Fibroblast of villous mesenchyme (primary cell): ENCODE measurements at regions not wholly inside any gene's neighbourhood (a gene's known extent, or its start where the extent isn't known, plus 50 kb on each side); places are given as distances from the start of the nearest gene placed in this dataset.

Source experiments
- DNase-seq: peaks from one replicate; pipeline ENCODE4 v3.0.0-alpha.2; 2010; ENCODE audit warnings: low read depth
- H3K4me3 ChIP-seq: 2 replicates; pipeline ENCODE4 v1.5.1; 2011; ENCODE audit warnings: low read depth, mild to moderate bottlenecking, low read length
- TF ChIP-seq, protein P1 (sequence below): IDR thresholded peaks from 2 replicates; pipeline ENCODE4 v1.5.1; 2012; ENCODE audit warnings: low read depth, mild to moderate bottlenecking, low read length; ENCODE audit not compliant: insufficient read depth

DNA sequence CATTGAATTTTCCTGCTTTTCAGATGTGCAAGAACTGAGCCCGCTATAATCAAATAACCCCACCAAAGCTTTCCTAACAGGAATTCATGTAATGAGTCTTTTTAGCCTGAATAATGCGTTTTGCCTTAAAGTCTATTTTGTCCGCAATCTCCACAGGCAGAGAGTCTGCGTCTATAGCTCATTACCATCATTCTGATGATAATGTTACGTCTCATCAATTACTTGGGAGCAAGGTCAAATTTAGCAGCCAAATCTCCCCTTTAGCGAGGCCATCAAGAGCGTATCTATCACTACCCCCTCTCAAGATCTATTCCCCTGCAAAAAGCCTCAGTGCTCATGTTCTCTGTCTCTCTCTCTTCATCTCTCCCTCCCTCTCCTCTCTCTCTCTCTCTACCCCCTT is 416.1 kb downstream of the ZSWIM6 start:
- H3K4me3 ChIP-seq, result no peak overlapping the region
- TF ChIP-seq, protein P1, sequence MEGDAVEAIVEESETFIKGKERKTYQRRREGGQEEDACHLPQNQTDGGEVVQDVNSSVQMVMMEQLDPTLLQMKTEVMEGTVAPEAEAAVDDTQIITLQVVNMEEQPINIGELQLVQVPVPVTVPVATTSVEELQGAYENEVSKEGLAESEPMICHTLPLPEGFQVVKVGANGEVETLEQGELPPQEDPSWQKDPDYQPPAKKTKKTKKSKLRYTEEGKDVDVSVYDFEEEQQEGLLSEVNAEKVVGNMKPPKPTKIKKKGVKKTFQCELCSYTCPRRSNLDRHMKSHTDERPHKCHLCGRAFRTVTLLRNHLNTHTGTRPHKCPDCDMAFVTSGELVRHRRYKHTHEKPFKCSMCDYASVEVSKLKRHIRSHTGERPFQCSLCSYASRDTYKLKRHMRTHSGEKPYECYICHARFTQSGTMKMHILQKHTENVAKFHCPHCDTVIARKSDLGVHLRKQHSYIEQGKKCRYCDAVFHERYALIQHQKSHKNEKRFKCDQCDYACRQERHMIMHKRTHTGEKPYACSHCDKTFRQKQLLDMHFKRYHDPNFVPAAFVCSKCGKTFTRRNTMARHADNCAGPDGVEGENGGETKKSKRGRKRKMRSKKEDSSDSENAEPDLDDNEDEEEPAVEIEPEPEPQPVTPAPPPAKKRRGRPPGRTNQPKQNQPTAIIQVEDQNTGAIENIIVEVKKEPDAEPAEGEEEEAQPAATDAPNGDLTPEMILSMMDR, result no peak
- no peak for DNase-seq

DNA sequence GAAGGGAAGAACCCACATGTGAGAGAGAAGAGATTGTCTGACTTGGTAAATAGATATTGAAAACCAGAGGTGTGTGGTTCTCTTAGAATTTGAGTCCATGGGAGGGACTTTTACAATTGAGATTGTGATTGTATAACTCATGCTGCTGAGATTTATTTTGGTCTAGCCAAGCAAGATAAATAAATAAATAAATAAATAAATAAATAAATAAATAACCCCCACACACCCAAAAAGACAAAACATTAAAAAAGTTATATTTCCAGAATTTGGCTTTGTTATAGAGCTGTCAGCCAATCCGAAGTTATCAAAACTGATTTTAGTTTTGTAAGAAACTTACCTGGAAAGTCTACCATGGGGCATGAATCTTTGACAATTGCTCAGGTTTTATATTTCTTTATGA is 416.6 kb downstream of the ZSWIM6 start:
- H3K4me3 ChIP-seq, result no peak overlapping the region
- no peak for DNase-seq
- TF ChIP-seq, protein P1, result no peak

DNA sequence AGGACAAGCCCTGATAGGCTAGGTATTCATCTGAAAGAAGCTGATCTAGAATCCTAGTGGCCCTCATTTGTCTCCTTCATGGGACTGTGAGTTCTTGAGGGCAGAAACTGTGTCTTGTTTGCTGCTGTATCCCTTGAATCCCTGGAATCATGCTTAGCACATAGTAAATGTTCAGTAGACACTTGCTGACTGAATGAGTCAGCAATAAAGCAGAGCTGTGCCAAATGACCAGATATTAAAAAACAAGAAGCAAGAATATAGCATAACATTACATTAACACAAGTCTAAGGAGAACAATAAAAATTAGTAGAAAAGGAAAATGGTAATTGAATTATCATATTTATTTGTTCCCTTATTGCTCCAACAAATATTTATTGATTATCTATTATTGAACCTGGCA is 420.5 kb downstream of the ZSWIM6 start:
- DNase-seq, result no peak
- H3K4me3 ChIP-seq, result no peak overlapping the region
- TF ChIP-seq, protein P1, result no peak

DNA sequence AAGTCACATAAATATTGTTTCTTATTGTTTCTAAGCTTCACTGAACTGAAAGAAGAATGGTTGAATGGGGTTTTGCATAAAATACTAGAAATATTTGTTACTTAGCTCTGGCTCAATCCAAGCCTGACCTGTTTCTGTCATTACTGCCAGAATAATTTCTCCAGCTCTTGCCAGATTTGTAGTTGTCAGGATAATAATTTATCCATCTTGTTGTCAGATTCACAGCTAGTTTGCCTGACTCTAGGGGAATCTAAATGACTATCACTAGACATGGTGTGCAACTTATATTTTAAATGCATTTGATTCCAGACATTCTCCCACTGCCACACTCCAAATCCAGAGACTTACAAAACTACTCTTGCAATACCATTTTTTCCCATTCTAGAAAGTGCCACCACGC is 422.7 kb downstream of the ZSWIM6 start:
- H3K4me3 ChIP-seq, result no peak overlapping the region
- TF ChIP-seq, protein P1, result no peak
- DNase-seq, result no peak

DNA sequence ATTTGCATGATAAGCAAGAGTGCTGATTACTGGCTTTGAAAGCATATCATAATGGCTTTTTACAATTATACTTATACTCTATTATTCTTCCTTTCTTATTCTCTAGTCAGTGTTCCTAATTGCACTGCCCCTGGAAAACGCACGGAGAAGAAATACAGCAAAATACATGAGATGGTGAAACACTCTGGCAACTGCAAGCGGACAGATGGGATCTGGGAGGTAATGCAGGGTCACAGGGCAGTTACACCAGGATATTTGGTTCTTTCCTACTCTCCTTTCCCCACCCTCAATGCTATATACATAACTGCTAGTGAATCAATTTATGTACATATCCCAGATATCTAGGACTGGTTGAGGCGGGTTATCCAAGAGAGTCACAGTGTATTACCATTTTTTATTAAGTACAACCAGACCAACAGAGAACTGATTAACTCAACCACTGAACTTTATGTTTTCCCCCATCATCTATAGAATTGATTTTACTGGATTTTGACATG is 423.7 kb downstream of the ZSWIM6 start:
- TF ChIP-seq, protein P1, result no peak
- no peak for DNase-seq

DNA sequence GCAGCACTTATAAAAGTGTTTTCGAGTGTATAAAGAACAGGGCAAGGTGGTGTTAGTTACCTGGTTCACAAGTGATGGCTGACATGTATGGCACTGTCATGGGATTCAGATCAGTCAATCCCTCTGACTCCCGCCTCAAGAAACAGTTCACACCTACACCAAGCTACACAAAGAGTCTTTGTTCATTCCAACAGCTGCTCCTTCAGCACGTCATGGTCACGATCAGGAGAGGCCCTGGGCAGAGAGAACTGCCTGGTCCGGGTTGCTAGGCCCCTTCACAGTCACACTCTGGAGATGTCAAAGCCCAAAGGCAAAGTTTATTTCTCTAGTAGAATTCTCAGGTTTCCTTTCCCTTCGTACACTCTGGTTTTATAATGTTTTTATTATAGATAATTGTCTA is 426.7 kb downstream of the ZSWIM6 start:
- no peak overlapping the region for H3K4me3 ChIP-seq
- DNase-seq, result no peak
- TF ChIP-seq, protein P1, result no peak

More for the DNA sequence above, 423.7 kb downstream of the ZSWIM6 start:
- no peak overlapping the region for H3K4me3 ChIP-seq

DNA sequence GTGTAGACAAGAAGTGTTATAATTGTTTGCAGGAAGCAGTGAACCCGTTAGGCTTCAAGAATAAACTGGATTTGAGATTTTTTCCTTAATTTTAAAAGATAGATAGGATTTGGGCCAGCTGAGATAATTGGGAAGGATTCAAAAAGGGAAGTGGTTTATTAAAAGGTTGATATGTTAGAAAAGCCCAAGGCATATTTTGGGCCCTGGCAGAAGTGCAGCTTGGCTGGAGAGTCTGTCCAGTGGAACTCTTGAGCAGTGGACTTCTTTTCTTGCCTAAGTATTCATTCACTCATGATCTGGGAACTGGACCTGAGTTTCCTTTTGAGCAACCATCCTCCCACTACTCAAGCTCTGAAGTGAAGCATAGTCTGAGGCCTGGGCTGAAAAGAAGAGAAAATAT is 433.4 kb downstream of the ZSWIM6 start:
- TF ChIP-seq, protein P1, result no peak
- no peak overlapping the region for H3K4me3 ChIP-seq
- no peak for DNase-seq
